Tibial artery (tissue), 4 donors: ENCODE measurements at regions not wholly inside any gene's neighbourhood (a gene's known extent, or its start where the extent isn't known, plus 50 kb on each side); places are given as distances from the start of the nearest gene placed in this dataset.

Experiments
- DNase-seq, 2 donors: peaks; one replicate each; pipeline ENCODE4 v3.0.0-alpha.2; 2019
- H3K27ac ChIP-seq, 2 donors: fragments of 200-600 bp; sonication (generic) in 1 of 2; 1 replicate in 1 of 2; 2 replicates in 1 of 2; pipeline ENCODE4 v1.5.1; 2018 to 2019; ENCODE audit warnings: mild to moderate bottlenecking in 1 of 2
- H3K27me3 ChIP-seq, 2 donors: fragments of 200-600 bp; sonication (generic) in 1 of 2; one replicate each; pipeline versions ENCODE4 v1.5.1 to v1.6.0; 2016 to 2019
- H3K36me3 ChIP-seq, 3 donors: fragments of 200-600 bp; sonication (generic) in 2 of 3; one replicate each; pipeline ENCODE4 v1.5.1; 2016 to 2019; ENCODE audit warnings: mild to moderate bottlenecking in 2 of 3
- H3K4me1 ChIP-seq, 4 donors: fragments of 200-600 bp; sonication (generic) in 2 of 4; 1 replicate in 3 of 4; 2 replicates in 1 of 4; pipeline ENCODE4 v1.5.1; 2016 to 2019
- H3K4me3 ChIP-seq, 2 donors: fragments of 200-600 bp; sonication (generic) in 1 of 2; 1 replicate in 1 of 2; 2 replicates in 1 of 2; pipeline ENCODE4 v1.5.1; 2018 to 2019; ENCODE audit warnings: mild to moderate bottlenecking in 2 of 2
- H3K9me3 ChIP-seq, 3 donors: fragments of 200-600 bp; sonication (generic) in 1 of 3; one replicate each; pipeline ENCODE4 v1.5.1; 2016 to 2019
- CTCF ChIP-seq, 2 experiments: fragments of 200-600 bp in 1 of 2; fragments of 450-650 bp in 1 of 2; IDR thresholded peaks; one replicate each; pipeline ENCODE4 v1.5.1; 2017 to 2019; ENCODE audit warnings: antibody characterized with exemption in 2 of 2, mild to moderate bottlenecking in 1 of 2, moderate library complexity in 1 of 2
- intact Hi-C: fragments of 100-400 bp; cut with DNase I; formaldehyde crosslinking; loops from one replicate; pipeline ENCODE4 v1.15.0; 2023; ENCODE audit warnings: low total_unique reads

DNA sequence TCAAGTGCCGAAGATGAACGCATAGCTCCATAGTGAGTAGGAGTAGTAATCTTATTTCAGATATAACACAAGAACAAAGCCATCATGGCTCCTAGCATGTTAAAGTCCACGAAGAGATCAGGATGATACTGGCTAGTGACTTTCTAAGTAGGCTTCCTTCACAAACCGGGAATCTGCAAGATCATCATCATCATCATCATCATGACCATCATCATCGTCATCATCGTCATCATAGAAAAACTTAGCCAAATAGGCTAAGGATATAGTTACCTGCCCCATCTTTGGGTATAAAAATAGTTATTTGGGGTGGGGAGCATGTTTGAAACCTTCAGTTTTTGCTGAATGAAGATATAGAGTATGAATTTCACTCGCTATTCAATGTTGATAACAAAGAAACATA is 57.9 kb downstream of the PYDC2 start:
- Histone ChIP-seq H3K4me1 (no peaks in the 10 kb centered on the region), H3K27ac (no peak overlapping the region), H3K27me3 (no peaks in the 10 kb centered on the region), H3K4me3 (no peak overlapping the region), H3K9me3 (no peaks in the 10 kb centered on the region), H3K36me3 (no peaks in the 10 kb centered on the region)
- TF ChIP-seq CTCF (IDR thresholded peaks at IDR 0.05), result no peak
- no peak for DNase-seq
- intact Hi-C loops, result no loop called here

- intact Hi-C loops, result no loop called here
- Histone ChIP-seq H3K9me3 (no peaks in the 10 kb centered on the region), H3K4me1 (no peaks in the 10 kb centered on the region), H3K27ac (no peak overlapping the region), H3K27me3 (no peaks in the 10 kb centered on the region), H3K4me3 (no peak overlapping the region), H3K36me3 (no peaks in the 10 kb centered on the region)
- TF ChIP-seq CTCF (IDR thresholded peaks at IDR 0.05), result no peak
- no peak for DNase-seq
These were observed 60.1 kb downstream of the PYDC2 start for GRCh38 chr3:191521055-191521454.

- no peak overlapping the region for H3K4me3 ChIP-seq
- no peaks in the 10 kb centered on the region for H3K36me3 ChIP-seq
- H3K27ac ChIP-seq, result no peak overlapping the region
- intact Hi-C loops, result no loop called here
- no peak for TF ChIP-seq CTCF (IDR thresholded peaks at IDR 0.05)
- no peak for DNase-seq
- no peaks in the 10 kb centered on the region for H3K4me1 ChIP-seq
- H3K9me3 ChIP-seq, result no peaks in the 10 kb centered on the region
- no peaks in the 10 kb centered on the region for H3K27me3 ChIP-seq
These were observed 62.2 kb downstream of the PYDC2 start for GRCh38 chr3:191523148-191523547.

DNA sequence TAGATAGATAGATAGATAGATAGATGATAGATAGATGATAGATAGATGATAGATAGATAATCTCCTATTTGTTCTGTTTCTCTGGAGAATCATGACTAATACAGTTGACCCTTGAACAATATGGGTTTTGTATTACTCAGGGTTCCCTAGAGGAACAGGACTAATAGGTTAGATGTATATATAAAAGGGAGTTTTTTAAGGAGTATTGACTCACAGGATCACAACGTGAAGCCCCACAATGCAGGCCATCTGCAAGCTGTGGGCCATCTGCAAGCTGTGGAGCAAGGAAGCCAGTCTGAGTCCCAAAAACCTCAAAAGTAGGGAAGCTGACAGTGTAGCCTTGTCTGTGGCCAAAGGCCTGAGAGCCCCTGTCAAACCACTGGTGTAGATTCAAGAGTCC is 67.6 kb downstream of the PYDC2 start:
- Histone ChIP-seq H3K4me1 (no peaks in the 10 kb centered on the region), H3K9me3 (no peaks in the 10 kb centered on the region), H3K4me3 (no peak overlapping the region), H3K36me3 (no peaks in the 10 kb centered on the region), H3K27ac (no peak overlapping the region), H3K27me3 (no peaks in the 10 kb centered on the region)
- no peak for DNase-seq
- intact Hi-C loops, result no loop called here
- TF ChIP-seq CTCF (IDR thresholded peaks at IDR 0.05), result no peak

DNA sequence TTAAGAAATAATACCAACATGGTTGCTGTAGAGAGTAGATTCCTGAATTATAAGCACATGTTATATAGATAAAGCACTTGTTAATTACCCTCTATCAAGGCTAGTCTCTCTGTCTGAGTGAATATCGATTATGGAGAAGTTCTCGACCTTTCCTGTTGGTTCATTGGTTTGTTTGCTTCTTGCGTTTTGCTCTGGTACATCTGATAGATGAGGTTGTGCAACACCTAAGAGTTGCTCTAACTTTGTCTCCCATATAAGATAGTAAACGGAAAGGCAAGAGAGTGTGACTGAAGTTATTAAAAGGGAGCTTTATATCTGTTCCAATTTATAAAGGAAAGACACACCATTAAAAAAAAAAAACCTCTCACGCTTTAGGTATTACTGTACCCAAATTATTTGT is 69.0 kb downstream of the PYDC2 start:
- Histone ChIP-seq H3K9me3 (no peaks in the 10 kb centered on the region), H3K4me3 (no peak overlapping the region), H3K27ac (no peak overlapping the region), H3K27me3 (no peaks in the 10 kb centered on the region), H3K4me1 (no peaks in the 10 kb centered on the region), H3K36me3 (no peaks in the 10 kb centered on the region)
- TF ChIP-seq CTCF (IDR thresholded peaks at IDR 0.05), result no peak
- intact Hi-C loops, result no loop called here
- no peak for DNase-seq

DNA sequence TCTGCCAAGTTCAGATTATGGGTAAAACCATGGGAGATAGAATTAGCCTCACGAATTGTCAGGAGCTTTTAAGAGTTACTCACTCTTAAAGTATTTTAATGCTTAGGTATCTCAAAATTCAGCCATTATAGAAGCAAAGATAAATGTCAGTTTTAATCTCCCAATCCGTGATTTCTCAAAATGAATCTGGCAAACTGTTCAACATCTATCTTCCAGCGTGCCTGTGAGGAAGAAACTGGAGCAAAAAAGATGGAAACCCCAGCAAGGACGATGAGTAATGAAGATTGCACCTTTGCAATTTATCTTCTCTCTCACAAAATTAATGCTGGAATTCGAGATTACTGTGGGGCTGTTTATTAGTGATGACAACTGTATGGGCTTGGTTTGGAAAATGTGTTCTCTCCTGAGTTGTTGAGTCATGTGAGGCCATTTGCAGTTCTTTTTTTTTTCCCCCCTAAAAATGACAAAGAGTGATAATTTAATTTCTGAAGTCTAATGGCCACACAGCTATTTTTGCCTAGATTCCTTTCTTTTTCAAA is 70.5 kb downstream of the PYDC2 start:
- no peaks in the 10 kb centered on the region for H3K4me1 ChIP-seq
- H3K36me3 ChIP-seq, result no peaks in the 10 kb centered on the region
- DNase-seq, result no peak
- no peaks in the 10 kb centered on the region for H3K9me3 ChIP-seq
- TF ChIP-seq CTCF (IDR thresholded peaks at IDR 0.05), result no peak
- intact Hi-C loops, result no loop called here
- H3K27me3 ChIP-seq, result no peaks in the 10 kb centered on the region
- no peak overlapping the region for H3K27ac ChIP-seq
- H3K4me3 ChIP-seq, result no peak overlapping the region
